Kidney (tissue), 13 donors: ENCODE measurements at regions not wholly inside any gene's neighbourhood (a gene's known extent, or its start where the extent isn't known, plus 50 kb on each side); places are given as distances from the start of the nearest gene placed in this dataset.

Experiments used
- DNase-seq, 5 donors: peaks; one replicate each; pipeline ENCODE4 v3.0.0-alpha.2; 2013 to 2020
- FAIRE-seq: peaks from 2 replicates; lab custom pipeline; 2012; peaks lifted over from hg19 to GRCh38; lab: Jason Lieb, UNC
- H3K27ac ChIP-seq, 2 donors: one replicate each; pipeline ENCODE4 v1.7.0; 2013; ENCODE audit warnings: low read depth in 2 of 2, low read length in 2 of 2, inconsistent platforms in 1 of 2
- H3K27me3 ChIP-seq: one replicate; pipeline ENCODE4 v1.7.1; 2013; ENCODE audit warnings: low read length, inconsistent platforms; ENCODE audit not compliant: control insufficient read depth, insufficient read depth
- H3K36me3 ChIP-seq, 3 donors: one replicate each; pipeline versions ENCODE4 v1.7.0 to v1.7.1; 2013; ENCODE audit warnings: low read length in 3 of 3, control low read depth in 1 of 3, inconsistent platforms in 1 of 3; ENCODE audit not compliant: insufficient read depth in 3 of 3, control insufficient read depth in 2 of 3
- H3K4me1 ChIP-seq, 3 donors: one replicate each; pipeline versions ENCODE4 v1.7.0 to v1.7.1; 2013; ENCODE audit warnings: low read length in 3 of 3, inconsistent platforms in 1 of 3, low read depth in 1 of 3; ENCODE audit not compliant: control insufficient read depth in 2 of 3, insufficient read depth in 2 of 3
- H3K4me3 ChIP-seq, 3 donors: one replicate each; pipeline versions ENCODE4 v1.7.0 to v1.8.1; 2013; ENCODE audit warnings: low read length in 3 of 3, control low read depth in 1 of 3, inconsistent platforms in 1 of 3
- H3K9ac ChIP-seq, 3 donors: one replicate each; pipeline versions ENCODE4 v1.7.0 to v1.7.1; 2013; ENCODE audit warnings: low read length in 3 of 3, control low read depth in 1 of 3, inconsistent platforms in 1 of 3
- H3K9me3 ChIP-seq, 3 donors: one replicate each; pipeline versions ENCODE4 v1.7.0 to v1.7.1; 2013; ENCODE audit warnings: low read length in 3 of 3, control low read depth in 1 of 3, inconsistent platforms in 1 of 3; ENCODE audit not compliant: control insufficient read depth in 2 of 3, insufficient read depth in 1 of 3
- intact Hi-C: fragments of 100-400 bp; cut with DNase I; formaldehyde crosslinking; loops from one replicate; pipeline ENCODE4 v1.11.1; 2022
- TF ChIP-seq, protein P1 (sequence below): IDR thresholded peaks from 3 replicates; pipeline ENCODE4 v1.5.1; 2012; ENCODE audit warnings: mild to moderate bottlenecking, moderate library complexity, borderline replicate concordance; ENCODE audit not compliant: insufficient read depth; ENCODE audit errors: extremely low read depth
- donor health status: control.
- donor health status: control.
- donor health status: control.
- donor health status: control.
- donor health status: control.
- donor health status: DM: yes; HTN: yes; CAD: no.
- donor health status: Normal renal cell carcinoma (clear cell type).

DNA sequence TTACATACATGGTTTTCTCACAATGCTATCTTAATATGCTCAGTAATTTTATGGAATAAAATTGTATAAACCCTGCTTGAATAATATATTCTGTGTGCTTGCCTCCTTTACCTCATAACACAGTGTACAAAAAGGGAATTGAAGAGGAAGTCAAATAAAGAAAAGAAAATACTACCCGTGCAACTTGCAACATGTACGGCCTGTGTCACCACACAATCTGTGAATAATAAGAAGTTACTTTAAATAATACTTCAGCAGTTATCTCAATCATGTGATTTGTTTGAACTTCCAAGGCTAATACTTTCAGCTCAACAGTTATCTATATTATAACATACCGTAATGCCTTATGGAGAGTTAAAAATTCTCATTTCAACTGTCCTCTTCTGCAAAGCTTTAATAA lies 58.1 kb upstream of the SATB1 start:
- intact Hi-C loops: no loop called here
- Histone ChIP-seq H3K9me3 (no peaks in the 10 kb centered on the region), H3K4me3 (no peak overlapping the region), H3K36me3 (no peaks in the 10 kb centered on the region), H3K9ac (no peak overlapping the region), H3K27ac (no peak overlapping the region), H3K27me3 (no peaks in the 10 kb centered on the region), H3K4me1 (no peaks in the 10 kb centered on the region)
- no peak for DNase-seq
- TF ChIP-seq, protein P1, sequence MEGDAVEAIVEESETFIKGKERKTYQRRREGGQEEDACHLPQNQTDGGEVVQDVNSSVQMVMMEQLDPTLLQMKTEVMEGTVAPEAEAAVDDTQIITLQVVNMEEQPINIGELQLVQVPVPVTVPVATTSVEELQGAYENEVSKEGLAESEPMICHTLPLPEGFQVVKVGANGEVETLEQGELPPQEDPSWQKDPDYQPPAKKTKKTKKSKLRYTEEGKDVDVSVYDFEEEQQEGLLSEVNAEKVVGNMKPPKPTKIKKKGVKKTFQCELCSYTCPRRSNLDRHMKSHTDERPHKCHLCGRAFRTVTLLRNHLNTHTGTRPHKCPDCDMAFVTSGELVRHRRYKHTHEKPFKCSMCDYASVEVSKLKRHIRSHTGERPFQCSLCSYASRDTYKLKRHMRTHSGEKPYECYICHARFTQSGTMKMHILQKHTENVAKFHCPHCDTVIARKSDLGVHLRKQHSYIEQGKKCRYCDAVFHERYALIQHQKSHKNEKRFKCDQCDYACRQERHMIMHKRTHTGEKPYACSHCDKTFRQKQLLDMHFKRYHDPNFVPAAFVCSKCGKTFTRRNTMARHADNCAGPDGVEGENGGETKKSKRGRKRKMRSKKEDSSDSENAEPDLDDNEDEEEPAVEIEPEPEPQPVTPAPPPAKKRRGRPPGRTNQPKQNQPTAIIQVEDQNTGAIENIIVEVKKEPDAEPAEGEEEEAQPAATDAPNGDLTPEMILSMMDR: no peak
- FAIRE-seq: no peak

DNA sequence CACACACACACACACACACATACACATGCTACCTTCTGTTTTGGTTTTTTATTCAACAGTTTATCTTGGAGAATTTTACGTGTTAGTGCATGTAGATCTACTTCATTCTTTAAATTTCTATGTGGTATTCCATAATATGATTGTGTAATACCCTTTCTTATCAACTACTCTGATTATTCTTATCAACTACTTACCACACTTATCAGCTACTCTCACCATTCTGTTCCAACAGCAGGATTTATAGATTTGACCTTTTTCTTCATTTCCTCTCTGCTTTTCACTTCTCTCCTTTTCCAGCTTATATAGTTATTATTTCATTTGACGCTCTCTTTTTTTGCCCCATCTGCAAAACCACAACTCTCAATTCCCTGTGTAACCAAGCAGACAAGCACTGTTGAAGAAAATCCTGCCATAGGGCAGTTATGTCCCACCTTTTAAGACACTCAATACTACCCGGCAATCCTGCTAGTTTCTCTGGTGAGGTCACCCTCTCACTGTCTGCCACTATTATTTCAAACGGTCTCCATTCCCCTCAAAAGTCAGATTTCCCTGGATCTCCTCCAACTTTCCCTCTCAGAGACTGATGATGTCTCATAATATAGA lies 56.9 kb upstream of the SATB1 start:
- H3K27ac ChIP-seq: no peak overlapping the region
- intact Hi-C loops: no loop called here
- no peak overlapping the region for H3K4me3 ChIP-seq
- no peaks in the 10 kb centered on the region for H3K9me3 ChIP-seq
- FAIRE-seq: no peak
- H3K4me1 ChIP-seq: no peaks in the 10 kb centered on the region
- no peak overlapping the region for H3K9ac ChIP-seq
- DNase-seq: no peak
- H3K36me3 ChIP-seq: no peaks in the 10 kb centered on the region
- H3K27me3 ChIP-seq: no peaks in the 10 kb centered on the region
- TF ChIP-seq, protein P1: no peak

DNA sequence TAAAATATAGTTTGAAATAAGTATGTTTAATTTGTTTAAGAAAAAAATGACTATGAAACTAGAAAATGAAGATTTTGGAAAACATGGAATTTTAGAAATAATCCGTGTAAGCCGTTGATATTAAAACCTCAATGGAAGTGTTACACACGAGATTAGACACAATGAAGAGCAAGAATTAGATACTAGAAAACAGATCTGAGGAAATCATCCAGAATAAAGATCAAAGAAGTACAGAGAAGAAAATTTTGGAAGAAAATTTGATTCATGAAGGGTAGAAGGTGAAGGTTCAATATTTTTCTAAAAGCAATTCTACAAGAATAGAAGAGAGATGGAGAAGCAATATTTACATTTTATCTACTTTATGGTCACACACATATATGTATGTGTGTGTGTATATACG lies 52.5 kb upstream of the SATB1 start:
- Histone ChIP-seq H3K9me3 (no peaks in the 10 kb centered on the region), H3K27me3 (no peaks in the 10 kb centered on the region), H3K27ac (no peak overlapping the region), H3K4me1 (no peaks in the 10 kb centered on the region), H3K9ac (no peak overlapping the region), H3K36me3 (no peaks in the 10 kb centered on the region), H3K4me3 (no peak overlapping the region)
- peak; percentile 23 for FAIRE-seq
- no peak for DNase-seq
- intact Hi-C loops: no loop called here
- TF ChIP-seq, protein P1: no peak
